Transverse colon (tissue), 4 donors: ENCODE measurements at regions not wholly inside any gene's neighbourhood (a gene's known extent, or its start where the extent isn't known, plus 50 kb on each side); places are given as distances from the start of the nearest gene placed in this dataset.

Source experiments
- CTCF ChIP-seq, 5 experiments: fragments of 200-600 bp in 3 of 5; fragments of 450-650 bp in 2 of 5; sonication (generic) in 3 of 5; IDR thresholded peaks; 1 replicate in 2 of 5; 2 replicates in 3 of 5; pipeline ENCODE4 v1.5.1; 2016 to 2017; ENCODE audit warnings: antibody characterized with exemption in 5 of 5, inconsistent platforms in 3 of 5, mild to moderate bottlenecking in 2 of 5, moderate library complexity in 1 of 5
- POLR2A ChIP-seq: fragments of 450-650 bp; IDR thresholded peaks from one replicate; pipeline ENCODE4 v1.6.1; 2016; ENCODE audit warnings: antibody characterized with exemption, mild to moderate bottlenecking, moderate library complexity
- POLR2AphosphoS5 ChIP-seq, 3 donors: sonication (generic); formaldehyde crosslinking; IDR thresholded peaks; one replicate each; pipeline ENCODE4 v1.6.1; 2016; ENCODE audit warnings: antibody characterized with exemption in 3 of 3

GRCh38 chr3:170804078-170804477 lies 65.9 kb downstream of the RPL22L1 start:
- TF ChIP-seq CTCF (IDR thresholded peaks at IDR 0.05) (no peak), POLR2AphosphoS5 (IDR thresholded peaks at IDR 0.05) (no peak), POLR2A (no peak)
